ENCODE measurements at regions not wholly inside any gene's neighbourhood (a gene's known extent, or its start where the extent isn't known, plus 50 kb on each side); places are given as distances from the start of the nearest gene placed in this dataset.

- H3K27me3 ChIP-seq (replicated peaks in 1 of 2; ENCODE audit: control insufficient read depth in 2 of 2, extremely low read depth in 1 of 2, insufficient read depth in 2 of 2, low read length in 1 of 2) = peaks cover 0 to 37% of the 10 kb centered on the region in 2 experiments
- DNase-seq (no peak), ATAC-seq (replicated peaks in 1 of 4) (no peak)
- no peak overlapping the region for H3K27ac Mint-ChIP-seq
- H3K27me3 Mint-ChIP-seq = peaks cover 14 to 28% of the 10 kb centered on the region in 2 donors
- no peaks in the 10 kb centered on the region for H3K4me1 ChIP-seq (ENCODE audit: control insufficient read depth in 1 of 2, extremely low read depth in 1 of 2, insufficient read depth in 2 of 2, low read length in 2 of 2)
- H3K4me3 ChIP-seq (ENCODE audit: control insufficient read depth in 1 of 2, extremely low read depth in 1 of 2, low read length in 1 of 2) = no peak overlapping the region
- H3K4me1 Mint-ChIP-seq = no peaks in the 10 kb centered on the region
- ChIA-PET POLR2A (no interaction called here), CTCF (no interaction called here)
- H3K36me3 Mint-ChIP-seq = no peaks in the 10 kb centered on the region
- 56% methylated on average over 2 of the region's 4 CpGs for WGBS (ENCODE audit: insufficient coverage)
- H3K27ac ChIP-seq (ENCODE audit: low read length) = no peak overlapping the region
- H3K9me3 ChIP-seq = no peaks in the 10 kb centered on the region
- no peaks in the 10 kb centered on the region for H3K36me3 ChIP-seq (ENCODE audit: control insufficient read depth in 2 of 2, extremely low read depth in 1 of 2, insufficient read depth in 1 of 2, low read length in 1 of 2)
- H3K9me3 Mint-ChIP-seq = peaks cover 0 to 8% (median 0%) of the 10 kb centered on the region in 3 donors
- no peak overlapping the region for H3K4me3 Mint-ChIP-seq
Measured at GRCh38 chr6:1023229-1023628, 288.7 kb upstream of the FOXQ1 start.

- H3K36me3 Mint-ChIP-seq = no peaks in the 10 kb centered on the region
- Histone ChIP-seq H3K27me3 (replicated peaks in 1 of 2; ENCODE audit: control insufficient read depth in 2 of 2, extremely low read depth in 1 of 2, insufficient read depth in 2 of 2, low read length in 1 of 2) (peaks cover 0 to 37% of the 10 kb centered on the region in 2 experiments), H3K9me3 (no peaks in the 10 kb centered on the region), H3K4me1 (ENCODE audit: control insufficient read depth in 1 of 2, extremely low read depth in 1 of 2, insufficient read depth in 2 of 2, low read length in 2 of 2) (no peaks in the 10 kb centered on the region), H3K4me3 (ENCODE audit: control insufficient read depth in 1 of 2, extremely low read depth in 1 of 2, low read length in 1 of 2) (no peak overlapping the region), H3K27ac (ENCODE audit: low read length) (no peak overlapping the region), H3K36me3 (ENCODE audit: control insufficient read depth in 2 of 2, extremely low read depth in 1 of 2, insufficient read depth in 1 of 2, low read length in 1 of 2) (no peaks in the 10 kb centered on the region)
- ATAC-seq (replicated peaks in 1 of 4) = no peak
- POLR2A ChIA-PET = no interaction called here
- peaks cover 0 to 8% (median 0%) of the 10 kb centered on the region in 3 donors for H3K9me3 Mint-ChIP-seq
- no peak overlapping the region for H3K4me3 Mint-ChIP-seq
- peaks cover 14 to 28% of the 10 kb centered on the region in 2 donors for H3K27me3 Mint-ChIP-seq
- H3K4me1 Mint-ChIP-seq = no peaks in the 10 kb centered on the region
- WGBS (ENCODE audit: insufficient coverage) = 100% methylated on average over 2 of the region's 2 CpGs
- CTCF ChIA-PET = no interaction called here
- H3K27ac Mint-ChIP-seq = no peak overlapping the region
- DNase-seq = no peak
Measured at GRCh38 chr6:1022719-1023118, 289.2 kb upstream of the FOXQ1 start.

- DNase-seq (no peak), ATAC-seq (replicated peaks in 1 of 4) (no peak)
- Mint-ChIP-seq H3K9me3 (peaks cover 0 to 8% (median 0%) of the 10 kb centered on the region in 3 donors), H3K27me3 (peaks cover 12 to 23% of the 10 kb centered on the region in 2 donors), H3K4me3 (no peak overlapping the region), H3K4me1 (no peaks in the 10 kb centered on the region), H3K36me3 (no peaks in the 10 kb centered on the region), H3K27ac (no peak overlapping the region)
- POLR2A ChIA-PET = no interaction called here
- no peaks in the 10 kb centered on the region for H3K4me1 ChIP-seq (ENCODE audit: control insufficient read depth in 1 of 2, extremely low read depth in 1 of 2, insufficient read depth in 2 of 2, low read length in 2 of 2)
- CTCF ChIA-PET = no interaction called here
- no peak overlapping the region for H3K27ac ChIP-seq (ENCODE audit: low read length)
- WGBS (ENCODE audit: insufficient coverage) = 71% methylated on average over 1 of the region's 2 CpGs
- no peaks in the 10 kb centered on the region for H3K36me3 ChIP-seq (ENCODE audit: control insufficient read depth in 2 of 2, extremely low read depth in 1 of 2, insufficient read depth in 1 of 2, low read length in 1 of 2)
- H3K9me3 ChIP-seq = no peaks in the 10 kb centered on the region
- no peak overlapping the region for H3K4me3 ChIP-seq (ENCODE audit: control insufficient read depth in 1 of 2, extremely low read depth in 1 of 2, low read length in 1 of 2)
- H3K27me3 ChIP-seq (replicated peaks in 1 of 2; ENCODE audit: control insufficient read depth in 2 of 2, extremely low read depth in 1 of 2, insufficient read depth in 2 of 2, low read length in 1 of 2) = peaks cover 0 to 27% of the 10 kb centered on the region in 2 experiments
Measured at GRCh38 chr6:1020837-1021236, 291.1 kb upstream of the FOXQ1 start.

- H3K27ac Mint-ChIP-seq = no peak overlapping the region
- Histone ChIP-seq H3K4me1 (ENCODE audit: control insufficient read depth in 1 of 2, extremely low read depth in 1 of 2, insufficient read depth in 2 of 2, low read length in 2 of 2) (no peaks in the 10 kb centered on the region), H3K27ac (ENCODE audit: low read length) (no peak overlapping the region), H3K9me3 (no peaks in the 10 kb centered on the region), H3K36me3 (ENCODE audit: control insufficient read depth in 2 of 2, extremely low read depth in 1 of 2, insufficient read depth in 1 of 2, low read length in 1 of 2) (no peaks in the 10 kb centered on the region), H3K4me3 (ENCODE audit: control insufficient read depth in 1 of 2, extremely low read depth in 1 of 2, low read length in 1 of 2) (no peak overlapping the region), H3K27me3 (replicated peaks in 1 of 2; ENCODE audit: control insufficient read depth in 2 of 2, extremely low read depth in 1 of 2, insufficient read depth in 2 of 2, low read length in 1 of 2) (peaks cover 0 to 25% of the 10 kb centered on the region in 2 experiments)
- no peaks in the 10 kb centered on the region for H3K4me1 Mint-ChIP-seq
- POLR2A ChIA-PET = no interaction called here
- 85% methylated on average over 5 of the region's 6 CpGs for WGBS (ENCODE audit: insufficient coverage)
- peaks cover 0 to 8% (median 0%) of the 10 kb centered on the region in 3 donors for H3K9me3 Mint-ChIP-seq
- no peak overlapping the region for H3K4me3 Mint-ChIP-seq
- no peak for ATAC-seq (replicated peaks in 1 of 4)
- peaks cover 10 to 23% of the 10 kb centered on the region in 2 donors for H3K27me3 Mint-ChIP-seq
- CTCF ChIA-PET = no interaction called here
- no peak for DNase-seq
- no peaks in the 10 kb centered on the region for H3K36me3 Mint-ChIP-seq
Measured at GRCh38 chr6:1020133-1020532, 291.8 kb upstream of the FOXQ1 start.

- no peaks in the 10 kb centered on the region for H3K4me1 ChIP-seq (ENCODE audit: control insufficient read depth in 1 of 2, extremely low read depth in 1 of 2, insufficient read depth in 2 of 2, low read length in 2 of 2)
- Mint-ChIP-seq H3K9me3 (peaks cover 0 to 13% (median 0%) of the 10 kb centered on the region in 3 donors), H3K4me3 (no peak overlapping the region), H3K27ac (no peak overlapping the region), H3K36me3 (no peaks in the 10 kb centered on the region), H3K4me1 (no peaks in the 10 kb centered on the region), H3K27me3 (peaks cover 5 to 23% of the 10 kb centered on the region in 2 donors)
- H3K9me3 ChIP-seq = no peaks in the 10 kb centered on the region
- ATAC-seq (replicated peaks in 1 of 4) = no peak
- POLR2A ChIA-PET = no interaction called here
- no peaks in the 10 kb centered on the region for H3K36me3 ChIP-seq (ENCODE audit: control insufficient read depth in 2 of 2, extremely low read depth in 1 of 2, insufficient read depth in 1 of 2, low read length in 1 of 2)
- H3K27me3 ChIP-seq (replicated peaks in 1 of 2; ENCODE audit: control insufficient read depth in 2 of 2, extremely low read depth in 1 of 2, insufficient read depth in 2 of 2, low read length in 1 of 2) = peaks cover 0 to 13% of the 10 kb centered on the region in 2 experiments
- H3K4me3 ChIP-seq (ENCODE audit: control insufficient read depth in 1 of 2, extremely low read depth in 1 of 2, low read length in 1 of 2) = no peak overlapping the region
- no peak overlapping the region for H3K27ac ChIP-seq (ENCODE audit: low read length)
- WGBS (ENCODE audit: insufficient coverage) = no CpG with 5 or more reads among the region's 3 CpGs
- CTCF ChIA-PET = no interaction called here
- DNase-seq = no peak
Measured at GRCh38 chr6:1018041-1018440, 293.9 kb upstream of the FOXQ1 start.

- H3K27me3 Mint-ChIP-seq = peaks cover 5 to 29% of the 10 kb centered on the region in 2 donors
- WGBS (ENCODE audit: insufficient coverage) = 61% methylated on average over 11 of the region's 18 CpGs
- H3K9me3 Mint-ChIP-seq = peaks cover 0 to 11% (median 0%) of the 10 kb centered on the region in 3 donors
- Histone ChIP-seq H3K27ac (ENCODE audit: low read length) (no peak overlapping the region), H3K36me3 (ENCODE audit: control insufficient read depth in 2 of 2, extremely low read depth in 1 of 2, insufficient read depth in 1 of 2, low read length in 1 of 2) (no peaks in the 10 kb centered on the region), H3K27me3 (replicated peaks in 1 of 2; ENCODE audit: control insufficient read depth in 2 of 2, extremely low read depth in 1 of 2, insufficient read depth in 2 of 2, low read length in 1 of 2) (peaks cover 0 to 12% of the 10 kb centered on the region in 2 experiments), H3K4me1 (ENCODE audit: control insufficient read depth in 1 of 2, extremely low read depth in 1 of 2, insufficient read depth in 2 of 2, low read length in 2 of 2) (no peaks in the 10 kb centered on the region), H3K9me3 (no peaks in the 10 kb centered on the region), H3K4me3 (ENCODE audit: control insufficient read depth in 1 of 2, extremely low read depth in 1 of 2, low read length in 1 of 2) (no peak overlapping the region)
- H3K4me1 Mint-ChIP-seq = no peaks in the 10 kb centered on the region
- CTCF ChIA-PET = no interaction called here
- POLR2A ChIA-PET = no interaction called here
- ATAC-seq (replicated peaks in 1 of 4) = no peak
- no peaks in the 10 kb centered on the region for H3K36me3 Mint-ChIP-seq
- no peak overlapping the region for H3K27ac Mint-ChIP-seq
- H3K4me3 Mint-ChIP-seq = no peak overlapping the region
- DNase-seq = no peak
Measured at GRCh38 chr6:1016329-1017302, 295.3 kb upstream of the FOXQ1 start.
